B cell (primary cell): ENCODE measurements at regions not wholly inside any gene's neighbourhood (a gene's known extent, or its start where the extent isn't known, plus 50 kb on each side); places are given as distances from the start of the nearest gene placed in this dataset.

Experiments used
- CTCF ChIP-seq: fragments of 200-600 bp; IDR thresholded peaks from one replicate; pipeline ENCODE4 v1.8.0; 2022; ENCODE audit warnings: antibody characterized with exemption, mild to moderate bottlenecking
- EZH2 ChIP-seq: IDR thresholded peaks from 2 replicates; pipeline ENCODE4 v1.6.1; 2012; ENCODE audit warnings: borderline replicate concordance, low read depth, mild to moderate bottlenecking, moderate library complexity, low read length; ENCODE audit not compliant: insufficient read depth, poor library complexity, severe bottlenecking

- TF ChIP-seq CTCF (no peak), EZH2 (no peak)
These were observed 363.1 kb upstream of the STXBP6 start for GRCh38 chr14:25412998-25413397.
